ENCODE measurements at regions not wholly inside any gene's neighbourhood (a gene's known extent, or its start where the extent isn't known, plus 50 kb on each side); places are given as distances from the start of the nearest gene placed in this dataset.

- H3F3A ChIP-seq (ENCODE audit: insufficient read depth), result no peaks in the 10 kb centered on the region
- H3K79me2 ChIP-seq (ENCODE audit: insufficient read depth, low read length), result no peaks in the 10 kb centered on the region
- no peaks in the 10 kb centered on the region for H3K9me2 ChIP-seq (replicated peaks; ENCODE audit: insufficient read depth, low read length)
- no peak overlapping the region for H2AFZ ChIP-seq (ENCODE audit: low read depth, low read length, severe bottlenecking)
- no peak overlapping the region for H3K4me2 ChIP-seq (ENCODE audit: low read depth, low read length, poor library complexity, severe bottlenecking)
- no peaks in the 10 kb centered on the region for H3K9me3 ChIP-seq (ENCODE audit: insufficient read depth, low read length)
- H4K20me1 ChIP-seq (ENCODE audit: low read depth, low read length), result no peaks in the 10 kb centered on the region
- no peak overlapping the region for H3K9ac ChIP-seq (ENCODE audit: low read length)
- H3K4me3 ChIP-seq (ENCODE audit: insufficient read depth, low read length, poor library complexity, severe bottlenecking), result no peak overlapping the region
- no peak overlapping the region for H3K27ac ChIP-seq (ENCODE audit: low read depth, low read length)
- no peaks in the 10 kb centered on the region for H3K27me3 ChIP-seq (ENCODE audit: low read length)
- no peaks in the 10 kb centered on the region for H3K36me3 ChIP-seq (ENCODE audit: low read length)
- TF ChIP-seq CTCF (IDR thresholded peaks at IDR 0.05; ENCODE audit: insufficient read depth, low read length, poor library complexity, severe bottlenecking) (no peak), EZH2phosphoT487 (conservative IDR thresholded peaks at IDR 0.05; ENCODE audit: low read length) (no peak)
These were observed 62.3 kb downstream of the UCHL1 start for GRCh38 chr4:41318839-41319530.

- no peak overlapping the region for H3K4me2 ChIP-seq (ENCODE audit: low read depth, low read length, poor library complexity, severe bottlenecking)
- H3K9ac ChIP-seq (ENCODE audit: low read length), result no peak overlapping the region
- no peaks in the 10 kb centered on the region for H4K20me1 ChIP-seq (ENCODE audit: low read depth, low read length)
- no peak for TF ChIP-seq EZH2phosphoT487 (conservative IDR thresholded peaks at IDR 0.05; ENCODE audit: low read length)
- TF ChIP-seq CTCF (IDR thresholded peaks at IDR 0.05; ENCODE audit: insufficient read depth, low read length, poor library complexity, severe bottlenecking), result no peak
- H3K27ac ChIP-seq (ENCODE audit: low read depth, low read length), result no peak overlapping the region
- no peaks in the 10 kb centered on the region for H3F3A ChIP-seq (ENCODE audit: insufficient read depth)
- H3K36me3 ChIP-seq (ENCODE audit: low read length), result no peaks in the 10 kb centered on the region
- H3K4me3 ChIP-seq (ENCODE audit: insufficient read depth, low read length, poor library complexity, severe bottlenecking), result no peak overlapping the region
- H2AFZ ChIP-seq (ENCODE audit: low read depth, low read length, severe bottlenecking), result no peak overlapping the region
- H3K9me2 ChIP-seq (replicated peaks; ENCODE audit: insufficient read depth, low read length), result no peaks in the 10 kb centered on the region
- H3K9me3 ChIP-seq (ENCODE audit: insufficient read depth, low read length), result no peaks in the 10 kb centered on the region
- no peaks in the 10 kb centered on the region for H3K27me3 ChIP-seq (ENCODE audit: low read length)
- H3K79me2 ChIP-seq (ENCODE audit: insufficient read depth, low read length), result no peaks in the 10 kb centered on the region
These were observed 62.8 kb downstream of the UCHL1 start for GRCh38 chr4:41319553-41319952.

- no peak overlapping the region for H3K9ac ChIP-seq (ENCODE audit: low read length)
- H3F3A ChIP-seq (ENCODE audit: insufficient read depth), result no peaks in the 10 kb centered on the region
- H3K27me3 ChIP-seq (ENCODE audit: low read length), result no peaks in the 10 kb centered on the region
- H3K4me2 ChIP-seq (ENCODE audit: low read depth, low read length, poor library complexity, severe bottlenecking), result no peak overlapping the region
- TF ChIP-seq EZH2phosphoT487 (conservative IDR thresholded peaks at IDR 0.05; ENCODE audit: low read length) (no peak), CTCF (IDR thresholded peaks at IDR 0.05; ENCODE audit: insufficient read depth, low read length, poor library complexity, severe bottlenecking) (no peak)
- no peak overlapping the region for H3K27ac ChIP-seq (ENCODE audit: low read depth, low read length)
- no peak overlapping the region for H3K4me3 ChIP-seq (ENCODE audit: insufficient read depth, low read length, poor library complexity, severe bottlenecking)
- no peaks in the 10 kb centered on the region for H3K79me2 ChIP-seq (ENCODE audit: insufficient read depth, low read length)
- no peaks in the 10 kb centered on the region for H4K20me1 ChIP-seq (ENCODE audit: low read depth, low read length)
- no peaks in the 10 kb centered on the region for H3K9me2 ChIP-seq (replicated peaks; ENCODE audit: insufficient read depth, low read length)
- H2AFZ ChIP-seq (ENCODE audit: low read depth, low read length, severe bottlenecking), result no peak overlapping the region
- H3K9me3 ChIP-seq (ENCODE audit: insufficient read depth, low read length), result no peaks in the 10 kb centered on the region
- H3K36me3 ChIP-seq (ENCODE audit: low read length), result no peaks in the 10 kb centered on the region
These were observed 63.5 kb downstream of the UCHL1 start for GRCh38 chr4:41320278-41320677.
